Nucleus accumbens (tissue), 56 donors: ENCODE measurements at regions not wholly inside any gene's neighbourhood (a gene's known extent, or its start where the extent isn't known, plus 50 kb on each side); places are given as distances from the start of the nearest gene placed in this dataset.
"Not testable (repeated sequence)": the region's sequence is repeated elsewhere in the genome, so short reads cannot be mapped to it uniquely, and the experiment has no call there.

ENCODE experiments used
- DNase-seq, 56 donors: peaks; one replicate each; lab custom pipeline; 2025; lab: John Stamatoyannopoulos, UW

DNA sequence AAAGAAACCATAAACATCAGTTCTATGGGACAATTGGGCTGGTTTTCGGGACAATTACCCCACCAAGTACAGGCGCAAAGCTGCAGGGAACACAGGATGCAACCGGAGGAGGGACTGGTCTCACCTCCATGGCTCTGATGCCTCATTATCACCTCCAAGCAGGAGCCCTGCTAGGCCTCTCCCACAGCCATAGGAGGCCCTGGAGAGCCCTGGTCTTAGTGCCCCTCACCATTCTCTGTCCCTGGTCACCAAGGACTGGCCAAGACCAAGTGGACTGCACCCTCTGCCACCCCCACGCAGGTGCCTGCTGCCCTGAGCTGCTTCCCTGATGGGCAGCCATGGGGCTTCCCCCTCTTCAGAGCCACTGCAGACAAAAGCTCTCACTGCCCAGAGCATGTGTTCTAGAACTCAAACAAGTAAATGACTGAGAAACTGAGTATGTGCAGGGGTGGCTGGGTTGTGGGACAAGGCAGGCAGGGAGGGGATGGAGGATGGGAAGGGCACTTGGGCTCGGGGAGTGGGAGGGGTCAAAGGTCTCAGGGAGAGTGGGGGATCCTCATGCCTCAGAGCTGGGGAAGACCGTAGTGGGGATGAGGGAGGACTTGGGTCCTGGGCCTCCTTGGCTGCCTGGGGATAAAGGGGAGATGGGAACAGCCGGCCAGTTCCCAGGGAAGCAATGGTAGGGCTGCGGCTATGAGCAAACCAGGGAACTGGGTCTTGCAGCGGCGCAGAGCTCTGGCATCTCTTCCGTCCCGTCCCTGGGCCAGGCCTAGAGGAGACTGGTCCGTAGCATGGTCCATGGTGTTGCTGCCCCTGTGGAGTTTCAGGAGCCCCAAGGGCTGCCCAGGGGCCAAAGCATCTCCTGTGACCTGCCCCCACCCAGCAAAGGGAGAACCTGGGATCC is 435.1 kb downstream of the PREX1 start:
- DNase-seq = no peak

DNA sequence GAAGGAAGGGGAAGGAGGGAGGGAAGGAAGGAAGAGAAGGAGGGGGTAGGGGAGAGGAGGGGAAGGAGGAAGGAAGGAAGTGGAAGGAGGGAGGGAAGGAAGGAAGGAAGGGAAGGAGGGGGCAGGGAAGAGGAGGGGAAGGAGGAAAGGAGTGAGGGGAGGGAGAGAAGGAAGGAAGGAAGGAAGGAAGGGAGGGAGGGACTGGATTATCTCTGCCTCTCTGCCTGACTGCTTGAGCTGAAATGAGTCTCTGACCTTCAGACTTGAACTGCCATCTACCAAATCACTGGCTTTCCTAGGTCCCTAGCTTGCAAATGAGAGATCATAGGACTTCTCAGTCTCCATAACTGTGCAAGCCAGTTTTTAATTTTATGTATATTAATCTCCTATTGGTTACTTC is 436.8 kb downstream of the PREX1 start:
- no peak for DNase-seq

DNA sequence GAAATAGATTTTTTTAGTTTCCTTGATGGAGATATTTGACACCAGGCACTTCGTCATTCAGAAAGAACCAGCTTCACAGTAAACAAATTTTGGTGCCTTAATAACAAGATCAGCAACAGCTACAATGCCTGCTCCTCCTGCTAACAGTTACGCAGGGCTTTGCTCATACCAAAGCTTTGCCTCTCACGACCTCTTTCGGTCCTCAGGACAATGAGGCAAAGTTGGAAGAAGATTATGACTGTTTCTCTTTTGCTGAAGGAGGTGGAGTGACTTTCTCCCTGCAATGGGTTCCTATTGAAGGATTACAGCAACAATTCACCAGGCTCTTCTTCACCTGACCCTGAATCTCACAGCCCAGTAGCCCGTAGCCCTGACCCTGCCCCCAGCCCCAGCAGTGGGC is 440.1 kb downstream of the PREX1 start:
- DNase-seq = no peak

DNA sequence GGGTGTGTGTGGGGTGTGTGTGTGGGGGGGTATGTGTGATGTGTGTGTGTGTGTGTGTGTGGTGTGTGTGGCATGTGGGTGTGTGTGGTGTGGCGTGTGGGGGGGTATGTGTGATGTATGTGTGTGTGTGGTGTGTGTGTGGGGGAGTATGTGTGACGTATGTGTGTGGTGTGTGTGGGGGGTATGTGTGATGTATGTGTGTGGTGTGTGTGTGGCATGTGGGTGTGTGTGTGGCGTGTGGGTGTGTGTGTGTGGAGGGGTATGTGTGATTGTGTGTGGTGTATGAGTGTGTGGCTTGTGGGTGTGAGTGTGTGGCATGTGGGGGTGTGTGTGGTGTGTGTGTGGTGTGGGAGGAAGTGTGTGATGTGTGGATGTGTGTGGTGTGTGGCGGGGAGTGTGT is 442.3 kb downstream of the PREX1 start:
- DNase-seq = no peak

DNA sequence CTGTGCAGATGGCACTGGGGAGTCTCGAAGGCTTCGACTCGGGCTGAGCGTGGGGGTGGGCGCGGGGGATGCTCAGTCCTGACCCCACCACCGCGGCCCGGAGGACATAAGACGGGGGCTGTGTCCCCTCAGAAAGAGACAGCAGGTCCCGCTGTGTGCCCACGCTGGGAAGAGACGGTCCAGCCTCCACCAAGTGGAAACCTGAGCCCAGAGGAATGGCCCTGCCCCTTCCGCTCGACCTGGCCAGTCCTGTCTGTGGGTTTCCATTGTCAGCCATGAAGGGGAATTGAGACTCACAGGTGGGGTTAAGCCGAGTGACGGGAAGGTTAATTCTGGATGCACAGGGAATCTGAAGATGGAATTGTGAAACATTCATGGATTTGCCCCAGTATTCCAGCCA is 442.7 kb downstream of the PREX1 start:
- DNase-seq = no peak

DNA sequence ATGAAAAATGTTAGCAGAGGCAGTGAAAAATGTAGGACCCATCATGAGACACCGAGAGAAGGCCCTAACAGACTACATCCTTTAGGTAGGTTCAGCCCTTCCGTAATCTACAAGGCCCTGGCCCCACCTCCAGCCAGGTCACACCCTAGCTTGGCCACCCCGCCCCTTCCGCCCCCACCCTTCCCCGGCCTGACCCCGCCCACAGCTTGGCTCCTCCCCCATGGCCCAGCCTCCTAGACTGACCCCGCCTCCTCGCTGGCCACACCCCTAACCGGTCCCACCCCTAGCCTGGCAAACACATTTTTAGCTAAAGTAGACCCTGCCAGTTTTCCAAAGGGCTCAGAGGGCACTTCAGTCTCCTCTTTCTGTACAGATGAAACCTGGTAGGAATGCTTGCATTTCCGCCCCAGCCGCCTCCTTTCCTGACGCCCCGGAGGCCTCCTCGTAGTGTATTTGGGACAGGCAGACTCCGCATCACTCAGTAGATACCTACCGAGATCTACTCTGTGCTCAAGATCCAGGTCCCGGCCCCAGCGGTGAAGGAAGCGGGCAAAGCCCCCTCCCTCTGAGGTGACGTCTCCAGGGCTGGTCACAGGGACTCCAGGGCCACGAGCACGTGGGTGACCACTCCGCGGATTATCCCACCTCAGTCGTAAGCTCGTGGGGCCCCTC is 443.5 kb downstream of the PREX1 start:
- DNase-seq = no peak

DNA sequence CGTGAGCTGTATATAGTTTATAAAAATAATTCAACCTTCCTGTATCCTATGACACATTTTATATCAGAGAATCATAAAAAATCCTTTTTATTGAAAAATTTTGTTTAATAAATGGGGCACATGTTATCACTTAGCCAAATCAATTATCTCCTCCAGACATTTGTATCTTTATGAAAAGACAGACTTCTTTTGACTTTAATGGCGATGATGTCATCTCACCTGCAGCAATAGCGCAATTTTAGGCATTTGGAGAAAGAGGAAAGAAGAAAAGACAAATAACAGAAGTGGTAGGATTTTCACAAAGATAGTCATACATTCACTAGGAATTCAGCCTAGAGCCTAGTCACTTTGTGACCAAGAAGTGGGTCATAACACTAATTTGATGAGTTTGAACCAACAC is 444.5 kb downstream of the PREX1 start:
- DNase-seq = no peak

DNA sequence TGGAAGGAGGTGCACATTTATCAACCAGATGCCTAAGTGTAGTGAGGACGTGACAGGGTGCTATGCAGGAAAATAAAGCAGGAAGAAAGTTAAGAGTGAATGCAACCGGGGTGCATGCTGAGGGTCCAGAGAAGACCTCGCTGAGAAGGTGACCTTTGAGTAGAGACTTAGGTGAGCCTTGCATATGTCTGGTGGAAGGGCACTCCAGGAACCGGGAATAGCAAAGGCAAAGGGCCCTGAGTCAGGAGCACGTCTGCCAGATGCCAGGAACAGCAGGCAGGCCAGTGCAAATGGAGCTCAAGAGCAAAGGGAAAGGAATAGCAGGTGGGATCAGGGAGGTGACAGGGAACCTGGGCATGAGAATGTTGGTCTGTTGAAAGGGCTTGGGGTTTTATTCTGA is 445.5 kb downstream of the PREX1 start:
- no peak for DNase-seq

DNA sequence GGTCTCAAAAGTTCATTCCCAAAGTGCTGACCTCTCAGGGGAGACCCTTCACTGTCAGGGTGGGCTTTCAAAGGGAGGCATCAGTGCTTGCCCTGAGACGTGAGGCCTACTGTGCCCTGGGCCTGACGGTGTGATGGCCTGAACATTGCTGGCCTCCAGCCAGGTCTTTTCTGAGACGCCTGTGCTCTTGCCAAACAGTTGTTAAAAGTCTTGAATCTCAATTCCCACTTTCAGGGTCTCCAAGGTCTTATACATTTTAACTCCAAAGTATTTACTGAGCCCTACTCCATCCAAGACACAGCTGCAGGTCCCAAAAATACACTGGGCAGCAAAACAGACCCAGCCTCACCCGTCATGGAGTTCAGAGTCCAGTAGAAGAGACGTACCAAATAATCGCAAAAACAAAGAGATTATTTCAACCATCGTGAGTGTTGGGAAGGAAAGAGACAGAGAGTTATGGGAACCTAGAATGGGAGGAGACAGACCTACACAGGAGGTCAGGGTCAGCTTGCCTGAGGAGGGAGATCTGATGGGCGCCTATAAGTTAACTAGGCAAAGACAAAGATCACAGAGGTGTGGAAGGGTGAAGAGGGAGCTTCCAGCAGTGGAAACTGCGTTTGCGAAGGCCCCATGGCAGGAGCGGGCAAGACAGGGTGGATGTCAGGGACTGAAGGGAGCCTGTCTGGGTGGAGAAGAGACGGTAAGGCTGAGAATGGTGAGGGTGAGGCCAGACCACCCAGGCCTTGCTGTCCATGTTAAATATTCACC is 446.3 kb downstream of the PREX1 start:
- peak in 1 of 56 donors; percentile 14 for DNase-seq

DNA sequence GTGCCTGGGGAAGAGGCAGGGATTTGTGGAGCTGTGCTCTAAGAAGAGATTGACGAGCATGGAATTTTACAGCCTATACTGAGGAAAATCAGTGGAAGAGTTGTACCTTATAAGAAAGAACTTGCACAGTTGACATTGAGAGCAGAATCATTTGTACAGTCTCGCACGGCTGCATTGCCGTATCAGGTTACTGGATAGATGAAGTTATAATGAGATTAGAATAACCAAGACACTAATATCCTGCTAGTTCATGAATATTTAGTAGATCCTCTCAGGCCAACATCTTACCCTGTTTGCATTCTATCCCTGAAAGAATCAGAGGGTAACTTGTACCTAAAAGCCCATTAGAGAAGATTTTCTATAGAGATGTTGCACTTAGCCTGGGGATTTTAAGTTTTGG is 447.1 kb downstream of the PREX1 start:
- no peak for DNase-seq

DNA sequence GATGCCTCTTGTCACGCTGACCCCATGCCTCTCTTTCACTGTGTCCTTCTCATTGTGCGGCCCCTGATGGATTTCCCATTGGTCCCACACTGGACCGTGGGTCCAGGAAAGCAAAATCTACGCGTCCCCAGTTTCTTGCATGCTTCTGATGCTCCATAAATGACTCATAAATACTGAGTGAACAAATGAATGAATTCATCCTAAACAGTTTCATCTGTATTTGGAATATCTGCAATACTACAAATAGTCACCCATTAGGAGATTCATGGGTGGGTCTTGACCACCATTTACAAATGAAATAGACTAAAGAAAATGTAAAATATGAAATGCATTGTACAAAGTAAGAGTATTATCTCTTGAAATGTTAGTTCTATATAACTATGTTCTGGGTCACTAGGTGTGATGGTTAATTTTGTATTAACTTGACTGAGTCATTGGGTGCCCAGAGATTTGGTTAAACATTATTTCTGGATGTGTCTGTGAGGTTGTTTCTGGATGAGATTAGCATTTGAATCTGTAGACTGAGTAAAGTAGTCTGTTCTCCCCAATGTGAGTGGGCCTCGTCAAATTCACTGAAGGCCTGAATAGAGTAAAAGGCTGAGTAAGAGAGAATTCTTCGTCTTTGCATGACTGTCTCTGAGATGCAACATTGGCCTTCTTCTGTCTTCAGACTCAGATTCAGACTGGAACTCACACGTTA is 448.7 kb downstream of the PREX1 start:
- no peak for DNase-seq

DNA sequence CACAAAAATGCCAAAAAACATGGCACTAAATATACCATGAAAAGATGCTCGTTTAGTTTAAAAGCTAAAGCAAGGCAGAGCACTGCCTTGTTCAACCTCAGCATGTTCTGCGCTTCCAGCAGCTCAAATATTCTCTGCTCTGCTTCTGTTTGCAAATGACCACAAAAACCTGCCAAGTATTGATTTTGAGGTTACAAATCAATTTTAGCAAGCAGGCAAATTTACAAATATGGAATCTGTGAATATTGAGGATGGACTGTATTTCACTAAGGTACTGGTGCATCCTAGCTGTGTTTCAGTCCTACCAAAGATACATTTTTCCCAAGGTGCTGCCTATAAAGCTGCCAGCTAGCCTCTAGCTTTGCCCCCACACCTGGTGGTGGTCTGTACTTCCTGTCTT is 449.9 kb downstream of the PREX1 start:
- no peak for DNase-seq

DNA sequence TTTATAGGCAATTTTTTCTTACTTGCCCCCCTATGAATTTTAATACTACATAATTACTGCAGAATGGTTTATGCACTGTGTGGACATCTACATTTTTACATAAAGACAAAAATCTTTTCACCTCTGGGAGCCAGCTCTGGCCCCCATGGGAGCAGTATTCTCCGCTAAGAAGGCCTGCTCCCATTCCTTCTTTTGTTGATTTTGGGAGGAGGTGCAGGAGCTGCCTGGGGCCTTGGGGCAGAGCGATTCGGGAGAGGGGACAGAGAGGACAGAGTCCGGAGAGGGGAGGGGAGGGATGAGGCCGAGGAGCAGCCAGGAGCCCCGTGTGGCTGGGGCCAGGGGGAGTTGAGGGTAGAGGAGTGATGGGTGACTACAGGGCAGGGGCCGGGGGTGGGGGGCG is 452.0 kb downstream of the PREX1 start:
- no peak for DNase-seq

DNA sequence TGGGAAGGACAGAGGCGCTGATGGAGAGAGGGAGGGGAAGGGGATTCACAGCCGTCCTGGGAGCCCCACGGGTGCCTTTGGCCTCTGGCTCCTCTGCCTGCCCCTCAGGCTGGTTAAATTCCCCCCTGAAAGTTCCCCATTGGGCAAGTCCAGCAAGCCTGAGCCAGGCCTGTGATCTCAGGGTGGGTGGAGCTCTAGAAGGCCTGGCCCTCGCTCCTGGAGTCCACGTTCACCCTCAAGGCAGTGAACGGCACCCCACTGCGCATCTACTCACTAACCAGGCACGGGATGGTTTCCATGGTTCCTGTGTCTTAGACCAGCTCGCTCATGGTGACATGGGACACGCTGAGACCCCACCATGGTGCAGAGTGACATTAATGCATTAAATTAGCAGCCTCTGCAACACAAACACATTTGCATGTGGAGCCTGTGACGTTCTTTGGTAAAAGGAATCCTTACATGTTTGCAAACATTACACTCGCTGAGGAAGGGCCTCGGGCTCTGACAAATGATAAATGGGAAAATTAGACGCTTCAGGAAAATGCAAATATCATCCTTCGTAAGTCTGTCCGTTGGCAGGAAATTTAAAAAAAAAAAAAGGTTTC is 452.7 kb downstream of the PREX1 start:
- no peak for DNase-seq

DNA sequence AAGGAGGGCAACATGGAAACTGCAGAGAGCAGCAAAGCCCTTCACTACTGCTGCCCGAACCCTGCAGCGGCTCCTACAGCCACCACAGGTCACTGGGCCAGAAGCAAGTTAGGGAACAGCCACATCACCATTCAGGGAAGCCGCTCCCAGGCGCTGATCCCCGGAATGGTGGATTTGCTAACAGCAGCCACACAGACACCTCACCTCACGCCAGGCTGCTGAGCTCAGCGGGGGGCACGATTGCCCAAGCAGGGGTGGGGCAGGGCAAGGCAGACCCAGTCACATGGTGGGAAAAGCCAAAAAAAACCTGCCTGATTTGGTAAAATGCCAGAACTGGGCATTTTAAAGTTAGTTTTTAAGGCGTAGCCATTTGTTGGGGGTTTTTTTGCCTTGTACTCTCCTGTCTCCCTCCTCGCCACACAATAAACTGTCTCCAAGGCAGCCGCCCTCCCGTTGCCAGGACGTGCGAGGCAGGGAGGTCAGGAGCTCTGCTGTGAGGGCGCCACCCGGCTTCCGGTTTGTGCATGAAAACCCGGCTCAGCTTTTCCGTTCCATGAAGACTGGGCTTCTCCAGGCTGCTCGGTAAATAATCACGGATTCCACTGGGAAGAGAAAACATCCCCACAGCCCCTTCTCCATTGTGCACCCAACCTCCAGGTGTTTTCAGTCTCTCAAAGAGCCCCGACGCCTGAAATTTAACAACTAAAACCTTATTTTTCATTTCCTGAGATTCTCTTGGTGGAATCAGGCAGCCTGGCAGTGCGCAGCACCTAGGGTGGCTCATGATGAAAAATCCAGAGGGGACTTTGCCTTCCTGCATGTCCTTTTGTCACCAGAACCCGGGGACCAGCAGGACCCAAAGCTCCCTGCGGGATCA is 453.5 kb downstream of the PREX1 start:
- DNase-seq = peak in 18 of 56 donors; percentile 2 to 64 (median 20)

DNA sequence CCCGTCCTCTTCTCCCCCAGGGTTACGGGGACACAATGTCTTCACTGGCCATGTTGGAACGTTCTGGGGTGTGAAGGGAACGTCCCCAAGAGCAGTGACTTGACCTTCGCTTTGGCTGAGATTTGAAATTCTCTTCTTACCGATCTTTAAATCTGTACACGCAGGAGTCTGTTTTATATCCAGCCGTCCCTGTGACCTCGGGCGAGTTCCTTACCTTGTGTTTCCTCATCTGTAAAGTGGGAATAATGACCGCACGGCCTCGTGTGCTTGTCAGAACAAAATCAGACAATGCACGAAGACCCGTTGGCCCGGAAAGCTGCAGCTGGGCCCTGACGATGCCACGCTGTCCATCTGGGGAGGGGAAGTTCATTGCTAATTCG is 454.3 kb downstream of the PREX1 start:
- no peak for DNase-seq

DNA sequence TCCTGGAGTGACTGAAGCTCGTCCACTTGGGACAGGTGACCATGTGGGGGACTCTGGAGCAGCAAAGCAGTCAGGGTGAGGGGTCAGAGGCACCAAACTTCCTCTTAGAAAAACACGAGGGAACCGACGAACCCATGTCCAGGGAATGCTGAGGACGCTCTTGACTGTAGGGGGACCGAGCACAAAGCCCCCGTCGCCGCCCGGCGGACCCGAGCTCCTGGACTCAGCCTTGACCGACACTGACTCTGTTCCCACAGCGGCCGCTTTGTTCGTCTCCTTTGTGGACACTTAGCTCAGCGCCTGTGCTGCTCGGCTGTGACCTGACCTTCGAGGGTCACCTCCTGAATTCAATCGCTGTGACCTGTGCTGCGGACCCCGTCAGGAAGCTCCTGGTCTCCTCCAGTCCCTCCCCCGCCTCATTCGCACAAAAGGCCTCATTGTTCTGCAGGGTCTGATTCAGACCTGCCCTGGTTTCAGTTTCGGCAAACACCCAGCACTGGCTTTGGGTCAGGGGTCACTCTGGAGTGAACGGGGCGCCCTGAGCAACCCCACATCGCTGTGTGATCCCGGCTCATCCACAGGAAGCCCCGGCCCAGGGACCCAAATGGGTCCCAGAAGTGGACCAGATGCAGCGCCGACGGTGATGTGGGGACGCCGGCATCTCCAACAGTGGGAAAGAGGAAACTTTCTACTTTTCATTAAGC is 454.8 kb downstream of the PREX1 start:
- not testable (repeated sequence) for DNase-seq

DNA sequence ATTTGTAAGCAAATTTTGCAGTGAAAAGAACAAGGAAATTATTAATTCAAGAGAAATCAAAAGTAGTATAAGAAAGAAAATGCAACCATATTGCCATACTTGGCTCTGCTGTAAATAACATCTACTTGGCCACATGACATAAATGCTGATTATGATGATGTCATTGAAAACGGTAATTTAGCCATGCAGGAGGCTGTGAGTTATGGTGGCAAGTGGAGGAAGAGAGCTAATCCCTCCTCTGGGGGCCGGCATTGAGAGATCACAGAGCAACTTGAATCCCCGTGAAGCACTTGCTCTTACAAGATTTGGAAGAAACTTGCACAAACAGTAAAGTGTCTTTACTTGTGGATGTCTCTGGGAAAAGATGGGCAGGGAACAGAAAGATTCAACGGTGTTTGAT is 456.6 kb downstream of the PREX1 start:
- no peak for DNase-seq

DNA sequence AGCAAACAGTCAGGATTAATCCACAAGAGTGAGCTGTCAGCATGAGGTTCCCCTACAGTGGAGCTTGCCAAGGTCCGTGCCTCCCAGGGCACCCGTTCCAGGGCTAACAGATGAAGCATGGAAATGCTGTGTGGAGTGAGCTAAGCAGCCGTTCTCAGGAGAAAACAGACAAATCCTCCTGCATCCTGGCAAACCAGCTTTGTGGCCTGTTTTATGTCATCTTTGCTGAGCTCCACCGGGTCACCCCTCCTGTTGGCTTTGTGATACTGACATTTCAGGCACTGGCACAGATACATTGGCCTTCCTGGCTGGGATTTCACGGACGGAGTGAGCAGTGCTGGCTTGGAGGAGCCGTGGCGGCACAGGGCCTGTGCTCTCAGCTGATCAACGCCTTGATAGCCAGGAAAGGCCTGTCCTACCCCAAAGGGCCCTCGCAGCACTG is 459.2 kb downstream of the PREX1 start:
- DNase-seq = peak in 9 of 56 donors; percentile 3 to 43 (median 13)
